OCI-LY7 (cell line): ENCODE measurements at regions not wholly inside any gene's neighbourhood (a gene's known extent, or its start where the extent isn't known, plus 50 kb on each side); places are given as distances from the start of the nearest gene placed in this dataset.

Experiments
- BruUV-seq: library from RNA; stranded (reverse); fragments of 400-500 nt; replicated peaks from 2 replicates; lab custom pipeline; 2021; lab: Mats Ljungman, UMichigan
- CTCF ChIA-PET: fragments of 300-600 bp; sonication (Branson Sonifier 250); formaldehyde crosslinking; loops from one replicate; lab custom pipeline; 2022; ENCODE audit warnings: antibody characterized with exemption; ENCODE audit not compliant: unreplicated experiment; lab: Charles Lee
- POLR2A ChIA-PET: fragments of 300-600 bp; sonication (Branson Sonifier 250); formaldehyde crosslinking; loops from one replicate; lab custom pipeline; 2022; ENCODE audit warnings: antibody characterized with exemption; lab: Charles Lee
- DNase-seq: peaks from one replicate; pipeline ENCODE4 v3.0.0-alpha.2; 2015; ENCODE audit warnings: low spot score
- H2AFZ ChIP-seq: fragments of 200-600 bp; sonication (generic), shearing (Covaris generic); 2 replicates; pipeline ENCODE4 v1.6.1; 2014; ENCODE audit warnings: mild to moderate bottlenecking, antibody characterized with exemption, low read length, moderate library complexity
- H3K27ac ChIP-seq: fragments of 200-600 bp; sonication (generic); 2 replicates; pipeline ENCODE4 v1.5.1; 2014; ENCODE audit warnings: mixed run types, low read depth, mild to moderate bottlenecking, moderate library complexity, low read length, inconsistent platforms; ENCODE audit not compliant: poor library complexity, severe bottlenecking
- H3K36me3 ChIP-seq: fragments of 200-600 bp; sonication (generic); 2 replicates; pipeline ENCODE4 v1.6.1; 2014; ENCODE audit warnings: mild to moderate bottlenecking, antibody characterized with exemption, low read length, moderate library complexity, mixed read lengths; ENCODE audit not compliant: insufficient read depth
- H3K4me1 ChIP-seq: fragments of 200-600 bp; sonication (generic); 2 replicates; pipeline ENCODE4 v1.5.1; 2014; ENCODE audit warnings: mild to moderate bottlenecking, low read length; ENCODE audit not compliant: insufficient read depth, poor library complexity, severe bottlenecking
- H3K4me2 ChIP-seq: fragments of 200-600 bp; sonication (generic); 2 replicates; pipeline ENCODE4 v1.6.1; 2014; ENCODE audit warnings: mild to moderate bottlenecking, low read length
- H3K4me3 ChIP-seq: fragments of 200-600 bp; sonication (generic); 2 replicates; pipeline ENCODE4 v1.5.1; 2014; ENCODE audit warnings: mild to moderate bottlenecking, low read depth, low read length; ENCODE audit not compliant: poor library complexity, severe bottlenecking
- H3K79me2 ChIP-seq: fragments of 200-600 bp; sonication (generic); 2 replicates; pipeline ENCODE4 v1.6.1; 2016; ENCODE audit warnings: low read depth, mild to moderate bottlenecking, low read length, moderate library complexity, mixed read lengths; ENCODE audit not compliant: insufficient read depth
- H3K9me2 ChIP-seq: fragments of 200-600 bp; sonication (generic); 2 replicates; pipeline ENCODE4 v1.6.1; 2016; ENCODE audit warnings: mild to moderate bottlenecking, low read length, mixed read lengths; ENCODE audit not compliant: insufficient read depth
- H3K9me3 ChIP-seq: fragments of 200-600 bp; sonication (generic); 2 replicates; pipeline ENCODE4 v1.6.1; 2014; ENCODE audit warnings: mild to moderate bottlenecking, mixed run types, low read length, mixed read lengths
- H4K20me1 ChIP-seq: fragments of 200-600 bp; sonication (generic); 2 replicates; pipeline ENCODE4 v1.6.1; 2014; ENCODE audit warnings: mild to moderate bottlenecking, antibody characterized with exemption, low read length, moderate library complexity, mixed read lengths; ENCODE audit not compliant: insufficient read depth
- CTCF ChIP-seq: fragments of 200-600 bp; sonication (generic); conservative IDR thresholded peaks from 2 replicates; pipeline ENCODE4 v1.5.1; 2014; ENCODE audit warnings: mild to moderate bottlenecking, antibody characterized with exemption, low read length, moderate library complexity, mixed read lengths
- EZH2phosphoT487 ChIP-seq: fragments of 200-600 bp; sonication (generic); IDR thresholded peaks from 2 replicates; pipeline ENCODE4 v1.6.1; 2018; ENCODE audit warnings: low read depth, borderline replicate concordance, mild to moderate bottlenecking, mixed run types, antibody characterized with exemption, low read length, moderate library complexity, mixed read lengths
- intact Hi-C: fragments of 100-400 bp; cut with micrococcal nuclease; formaldehyde crosslinking; loops from one replicate; pipeline ENCODE4 v1.10.0; 2022; ENCODE audit not compliant: unreplicated experiment

DNA sequence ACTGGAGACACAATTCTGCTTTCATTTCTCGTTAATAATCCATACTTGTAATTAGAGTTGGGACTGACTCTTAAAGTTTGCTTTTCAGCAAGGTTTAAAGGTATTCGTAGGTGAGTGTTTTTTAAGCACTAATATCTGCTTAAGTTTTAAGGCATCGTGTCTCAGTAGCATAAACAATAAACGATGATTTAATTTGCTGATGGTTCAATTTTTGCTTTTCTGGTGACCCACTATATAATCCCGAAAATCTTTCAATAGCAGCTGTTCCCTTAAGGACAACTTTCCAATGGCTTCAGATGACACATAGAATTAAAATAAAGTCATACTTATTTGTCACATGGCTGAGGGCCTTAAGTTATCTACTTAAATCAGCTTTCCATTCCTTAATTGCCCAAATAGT, 859.5 kb upstream of the SOX11 start:
- no peak overlapping the region for H3K27ac ChIP-seq
- no peaks in the 10 kb centered on the region for H3K9me2 ChIP-seq
- TF ChIP-seq EZH2phosphoT487 (no peak), CTCF (no peak)
- no peaks in the 10 kb centered on the region for H3K79me2 ChIP-seq
- no peaks in the 10 kb centered on the region for H4K20me1 ChIP-seq
- H3K9me3 ChIP-seq = no peaks in the 10 kb centered on the region
- no TSS peak for BruUV-seq
- DNase-seq = no peak
- H3K4me3 ChIP-seq = no peak overlapping the region
- ChIA-PET CTCF (no interaction called here), POLR2A (no interaction called here)
- intact Hi-C loops = no loop called here
- H3K36me3 ChIP-seq = no peaks in the 10 kb centered on the region
- no peaks in the 10 kb centered on the region for H3K4me1 ChIP-seq
- H3K4me2 ChIP-seq = no peak overlapping the region
- no peak overlapping the region for H2AFZ ChIP-seq

- no peak overlapping the region for H3K4me3 ChIP-seq
- no peaks in the 10 kb centered on the region for H3K79me2 ChIP-seq
- no peaks in the 10 kb centered on the region for H3K4me1 ChIP-seq
- POLR2A ChIA-PET = no interaction called here
- no peaks in the 10 kb centered on the region for H3K9me2 ChIP-seq
- TF ChIP-seq CTCF = no peak
- no peak for TF ChIP-seq EZH2phosphoT487
- no peak overlapping the region for H3K4me2 ChIP-seq
- CTCF ChIA-PET = no interaction called here
- no peaks in the 10 kb centered on the region for H3K9me3 ChIP-seq
- no peaks in the 10 kb centered on the region for H3K36me3 ChIP-seq
- DNase-seq = no peak
- H3K27ac ChIP-seq = no peak overlapping the region
- no peak overlapping the region for H2AFZ ChIP-seq
- H4K20me1 ChIP-seq = no peaks in the 10 kb centered on the region
- no TSS peak for BruUV-seq
- intact Hi-C loops = no loop called here
These were observed 853.6 kb upstream of the SOX11 start for GRCh38 chr2:4838626-4839025.

DNA sequence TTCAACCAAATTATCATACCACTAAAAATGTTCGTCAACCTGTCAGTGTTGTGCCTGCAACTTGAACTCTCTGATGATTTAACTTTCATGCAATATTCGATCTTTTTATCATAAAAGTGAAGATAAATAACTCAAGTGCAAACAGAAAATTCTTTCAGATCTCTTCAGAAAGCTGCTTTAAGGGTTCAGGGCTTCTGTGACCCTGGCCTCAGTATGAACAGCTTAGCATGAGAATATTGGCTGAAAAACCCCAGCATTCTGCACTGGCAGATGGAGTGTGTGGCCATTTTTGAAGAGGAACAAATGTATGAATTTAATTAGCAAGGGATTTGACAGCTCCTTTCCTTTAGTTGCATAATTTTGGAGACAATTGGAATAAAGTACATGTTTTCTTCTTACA, 851.4 kb upstream of the SOX11 start:
- Histone ChIP-seq H3K79me2 (no peaks in the 10 kb centered on the region), H3K4me1 (no peaks in the 10 kb centered on the region), H3K4me2 (no peak overlapping the region), H3K27ac (no peak overlapping the region), H3K9me3 (no peaks in the 10 kb centered on the region), H3K9me2 (no peaks in the 10 kb centered on the region), H2AFZ (no peak overlapping the region), H4K20me1 (no peaks in the 10 kb centered on the region), H3K36me3 (no peaks in the 10 kb centered on the region), H3K4me3 (no peak overlapping the region)
- POLR2A ChIA-PET = no interaction called here
- intact Hi-C loops = no loop called here
- no TSS peak for BruUV-seq
- TF ChIP-seq CTCF (no peak), EZH2phosphoT487 (no peak)
- DNase-seq = no peak
- CTCF ChIA-PET = no interaction called here
